ENCODE measurements at regions not wholly inside any gene's neighbourhood (a gene's known extent, or its start where the extent isn't known, plus 50 kb on each side); places are given as distances from the start of the nearest gene placed in this dataset.
A peak's percentile ranks its signal among the peaks of the same experiment; 100 is the strongest.

- no peak overlapping the region for H3K4me3 Mint-ChIP-seq
- H3K4me1 Mint-ChIP-seq, result peaks cover 13 to 14% (median 13%) of the 10 kb centered on the region in 3 donors
- no peaks in the 10 kb centered on the region for H3K27me3 Mint-ChIP-seq
- no peak overlapping the region for H3K27ac Mint-ChIP-seq
- H3K36me3 Mint-ChIP-seq, result no peaks in the 10 kb centered on the region
- H3K9me3 Mint-ChIP-seq, result no peaks in the 10 kb centered on the region
Measured at GRCh38 chr5:61274511-61274911, 57.5 kb upstream of the ZSWIM6 start.

- Mint-ChIP-seq H3K36me3 (no peaks in the 10 kb centered on the region), H3K27ac (peak overlapping the region in 1 of 3 donors; percentile 94)
Measured at GRCh38 chr5:61275841-61276240, 56.2 kb upstream of the ZSWIM6 start.

GRCh38 chr5:61277190-61277589, 54.9 kb upstream of the ZSWIM6 start:
- H3K36me3 Mint-ChIP-seq, result no peaks in the 10 kb centered on the region
- no peaks in the 10 kb centered on the region for H3K9me3 Mint-ChIP-seq
- no peaks in the 10 kb centered on the region for H3K27me3 Mint-ChIP-seq
- peak overlapping the region in 1 of 3 donors; percentile 70 for H3K27ac Mint-ChIP-seq
- H3K4me1 Mint-ChIP-seq, result peaks cover 22 to 27% (median 25%) of the 10 kb centered on the region in 3 donors
- peak overlapping the region in 2 of 4 donors; percentile 18 to 88 for H3K4me3 Mint-ChIP-seq

More at GRCh38 chr5:61275841-61276240, 56.2 kb upstream of the ZSWIM6 start:
- Mint-ChIP-seq H3K9me3 (no peaks in the 10 kb centered on the region), H3K4me3 (peak overlapping the region in 2 of 4 donors; percentile 49 to 73), H3K4me1 (peaks cover 18 to 22% (median 20%) of the 10 kb centered on the region in 3 donors), H3K27me3 (no peaks in the 10 kb centered on the region)

- H3K36me3 Mint-ChIP-seq, result no peaks in the 10 kb centered on the region
- H3K9me3 Mint-ChIP-seq, result no peaks in the 10 kb centered on the region
- H3K27me3 Mint-ChIP-seq, result no peaks in the 10 kb centered on the region
- peak overlapping the region in 1 of 4 donors; percentile 88 for H3K4me3 Mint-ChIP-seq
- H3K4me1 Mint-ChIP-seq, result peaks cover 22 to 27% (median 25%) of the 10 kb centered on the region in 3 donors
- H3K27ac Mint-ChIP-seq, result peak overlapping the region in 1 of 3 donors; percentile 70
Measured at GRCh38 chr5:61277781-61278180, 54.3 kb upstream of the ZSWIM6 start.

- no peak overlapping the region for H3K27ac Mint-ChIP-seq
Measured at GRCh38 chr5:61279725-61280124, 52.3 kb upstream of the ZSWIM6 start.

GRCh38 chr5:61280205-61280604, 51.9 kb upstream of the ZSWIM6 start:
- Mint-ChIP-seq H3K27ac (no peak overlapping the region), H3K9me3 (no peaks in the 10 kb centered on the region), H3K36me3 (no peaks in the 10 kb centered on the region), H3K4me1 (peaks cover 22 to 27% (median 25%) of the 10 kb centered on the region in 3 donors), H3K4me3 (no peak overlapping the region), H3K27me3 (no peaks in the 10 kb centered on the region)

More at GRCh38 chr5:61279725-61280124, 52.3 kb upstream of the ZSWIM6 start:
- Mint-ChIP-seq H3K9me3 (no peaks in the 10 kb centered on the region), H3K4me1 (peaks cover 22 to 27% (median 25%) of the 10 kb centered on the region in 3 donors), H3K27me3 (no peaks in the 10 kb centered on the region), H3K4me3 (no peak overlapping the region), H3K36me3 (no peaks in the 10 kb centered on the region)

- no peaks in the 10 kb centered on the region for H3K9me3 Mint-ChIP-seq
- H3K27ac Mint-ChIP-seq, result peak overlapping the region in 1 of 3 donors; percentile 54
- H3K36me3 Mint-ChIP-seq, result no peaks in the 10 kb centered on the region
- H3K27me3 Mint-ChIP-seq, result no peaks in the 10 kb centered on the region
- peaks cover 18 to 24% (median 21%) of the 10 kb centered on the region in 3 donors for H3K4me1 Mint-ChIP-seq
- no peak overlapping the region for H3K4me3 Mint-ChIP-seq
Measured at GRCh38 chr5:61280761-61281427, 51.2 kb upstream of the ZSWIM6 start.

- Mint-ChIP-seq H3K27me3 (no peaks in the 10 kb centered on the region), H3K27ac (no peak overlapping the region), H3K4me3 (no peak overlapping the region)
Measured at GRCh38 chr5:61281686-61282085, 50.4 kb upstream of the ZSWIM6 start.

More at GRCh38 chr5:61281686-61282085, 50.4 kb upstream of the ZSWIM6 start:
- H3K36me3 Mint-ChIP-seq, result no peaks in the 10 kb centered on the region
- H3K9me3 Mint-ChIP-seq, result no peaks in the 10 kb centered on the region
- H3K4me1 Mint-ChIP-seq, result peaks cover 14 to 21% (median 19%) of the 10 kb centered on the region in 3 donors
